Choroid plexus epithelial cell (primary cell): ENCODE measurements at regions not wholly inside any gene's neighbourhood (a gene's known extent, or its start where the extent isn't known, plus 50 kb on each side); places are given as distances from the start of the nearest gene placed in this dataset.

Experiments
- DNase-seq: peaks from one replicate; pipeline ENCODE4 v3.0.0-alpha.2; 2010; ENCODE audit warnings: low read depth
- H3K4me3 ChIP-seq: 2 replicates; pipeline ENCODE4 v1.5.1; 2011; ENCODE audit warnings: low read depth, mild to moderate bottlenecking, control low read depth, low read length, moderate library complexity
- TF ChIP-seq, protein P1 (sequence below): conservative IDR thresholded peaks from 2 replicates; pipeline ENCODE4 v1.5.1; 2011; ENCODE audit warnings: low read depth, mild to moderate bottlenecking, control low read depth, inconsistent platforms, low read length, moderate library complexity

- peak; percentile 98 for DNase-seq
- H3K4me3 ChIP-seq: no peak overlapping the region
- TF ChIP-seq, protein P1, sequence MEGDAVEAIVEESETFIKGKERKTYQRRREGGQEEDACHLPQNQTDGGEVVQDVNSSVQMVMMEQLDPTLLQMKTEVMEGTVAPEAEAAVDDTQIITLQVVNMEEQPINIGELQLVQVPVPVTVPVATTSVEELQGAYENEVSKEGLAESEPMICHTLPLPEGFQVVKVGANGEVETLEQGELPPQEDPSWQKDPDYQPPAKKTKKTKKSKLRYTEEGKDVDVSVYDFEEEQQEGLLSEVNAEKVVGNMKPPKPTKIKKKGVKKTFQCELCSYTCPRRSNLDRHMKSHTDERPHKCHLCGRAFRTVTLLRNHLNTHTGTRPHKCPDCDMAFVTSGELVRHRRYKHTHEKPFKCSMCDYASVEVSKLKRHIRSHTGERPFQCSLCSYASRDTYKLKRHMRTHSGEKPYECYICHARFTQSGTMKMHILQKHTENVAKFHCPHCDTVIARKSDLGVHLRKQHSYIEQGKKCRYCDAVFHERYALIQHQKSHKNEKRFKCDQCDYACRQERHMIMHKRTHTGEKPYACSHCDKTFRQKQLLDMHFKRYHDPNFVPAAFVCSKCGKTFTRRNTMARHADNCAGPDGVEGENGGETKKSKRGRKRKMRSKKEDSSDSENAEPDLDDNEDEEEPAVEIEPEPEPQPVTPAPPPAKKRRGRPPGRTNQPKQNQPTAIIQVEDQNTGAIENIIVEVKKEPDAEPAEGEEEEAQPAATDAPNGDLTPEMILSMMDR: no peak
Measured at GRCh38 chr9:81492710-81493447, 196.5 kb downstream of the TLE1 start.

GRCh38 chr9:81490605-81491331 lies 198.6 kb downstream of the TLE1 start:
- H3K4me3 ChIP-seq: no peak overlapping the region
- TF ChIP-seq, protein P1: no peak
- peak; percentile 70 for DNase-seq

- TF ChIP-seq, protein P1: no peak
- H3K4me3 ChIP-seq: no peak overlapping the region
- peak; percentile 60 for DNase-seq
Measured at GRCh38 chr9:81489046-81489445, 200.3 kb downstream of the TLE1 start.

- no peak overlapping the region for H3K4me3 ChIP-seq
- no peak for DNase-seq
Measured at GRCh38 chr9:81480828-81481604, 208.3 kb downstream of the TLE1 start.

GRCh38 chr9:81479573-81479972 lies 209.8 kb downstream of the TLE1 start:
- H3K4me3 ChIP-seq: no peak overlapping the region
- TF ChIP-seq, protein P1: no peak
- no peak for DNase-seq

More at GRCh38 chr9:81480828-81481604, 208.3 kb downstream of the TLE1 start:
- TF ChIP-seq, protein P1: no peak

- DNase-seq: no peak
- TF ChIP-seq, protein P1: no peak
- H3K4me3 ChIP-seq: no peak overlapping the region
Measured at GRCh38 chr9:81477669-81478068, 211.7 kb downstream of the TLE1 start.
